Daoy (cell line): ENCODE measurements at regions not wholly inside any gene's neighbourhood (a gene's known extent, or its start where the extent isn't known, plus 50 kb on each side); places are given as distances from the start of the nearest gene placed in this dataset.
"Not testable (repeated sequence)": the region's sequence is repeated elsewhere in the genome, so short reads cannot be mapped to it uniquely, and the experiment has no call there.

Experiments used
- DNase-seq: peaks from one replicate; pipeline ENCODE4 v3.0.0-alpha.2; 2015; ENCODE audit warnings: low read depth

DNA sequence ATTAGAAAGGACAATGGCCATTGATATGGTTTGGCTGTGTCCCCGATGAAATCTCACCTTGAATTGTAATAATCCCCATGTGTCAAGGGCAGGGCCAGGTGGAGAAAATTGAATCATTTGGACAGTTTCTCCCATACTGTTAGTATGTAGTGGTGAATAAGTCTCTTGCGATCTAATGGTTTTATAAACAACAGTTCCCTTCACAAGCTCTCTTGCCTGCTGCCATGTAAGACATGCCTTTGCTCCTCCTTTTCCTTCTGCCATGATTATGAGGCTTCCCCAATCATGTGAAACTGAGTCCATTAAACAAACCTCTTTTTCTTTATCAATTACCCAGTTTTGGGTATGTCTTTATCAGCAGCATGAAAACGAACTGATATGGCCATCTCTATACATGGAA lies 302.7 kb downstream of the SFMBT2 start:
- no peak for DNase-seq

DNA sequence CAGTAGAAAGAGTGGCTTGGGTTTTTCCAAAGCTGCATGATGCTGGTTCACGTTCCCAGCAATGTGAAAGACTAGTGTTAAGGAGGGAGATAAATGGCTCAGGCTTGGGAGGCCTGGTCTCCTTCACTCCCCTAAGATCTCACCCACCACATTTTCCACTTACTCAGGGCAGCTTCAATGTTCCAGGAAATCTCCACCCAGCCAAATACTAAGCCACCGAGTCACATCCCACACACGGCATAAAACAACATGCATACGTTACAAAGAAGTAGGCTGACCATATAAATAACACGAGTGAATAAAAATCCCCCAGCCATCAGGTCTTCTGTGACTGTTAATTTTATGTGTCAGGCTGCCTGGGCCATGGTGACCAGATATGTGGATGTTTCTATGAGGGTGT lies 303.5 kb downstream of the SFMBT2 start:
- DNase-seq, result no peak

DNA sequence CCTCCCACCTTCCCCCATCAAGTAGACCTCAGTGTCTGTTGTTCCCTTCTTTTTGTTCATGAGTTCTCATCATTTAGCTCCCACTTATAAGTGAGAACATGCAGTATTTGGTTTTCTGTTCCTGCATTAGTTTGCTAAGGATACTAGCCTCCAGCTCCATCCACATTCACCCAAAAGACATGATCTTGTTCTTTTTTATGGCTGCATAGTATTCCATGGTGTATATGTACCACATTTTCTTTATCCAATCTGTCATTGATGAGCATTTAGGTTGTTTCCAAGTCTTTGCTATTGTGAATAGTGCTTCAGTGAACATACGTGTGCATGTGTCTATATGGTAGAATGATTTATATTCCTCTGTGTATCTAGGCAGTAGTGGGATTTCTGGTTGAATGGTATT lies 306.5 kb downstream of the SFMBT2 start:
- DNase-seq, result not testable (repeated sequence)

- peak; percentile 9 for DNase-seq
Measured at GRCh38 chr10:7102557-7103349, 308.1 kb downstream of the SFMBT2 start.

GRCh38 chr10:7102084-7102483 lies 308.8 kb downstream of the SFMBT2 start:
- no peak for DNase-seq

DNA sequence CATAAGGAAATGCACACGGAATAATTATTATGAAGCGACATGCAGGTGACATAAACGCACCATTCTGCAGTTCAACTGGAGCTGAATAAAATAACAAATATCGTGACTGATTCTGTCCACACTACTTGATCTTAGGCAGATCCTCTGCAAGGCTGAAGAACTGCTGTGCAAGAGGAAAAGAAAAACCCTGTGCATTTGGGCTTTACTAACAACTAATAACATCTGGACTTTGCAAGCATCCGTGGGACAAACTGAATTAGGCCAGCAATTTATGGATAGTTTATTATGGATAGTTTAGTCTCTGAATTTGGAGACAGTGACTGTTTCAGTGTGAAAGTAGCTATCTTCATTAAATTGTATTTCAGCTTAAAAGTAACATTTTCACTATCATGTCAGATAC lies 309.4 kb downstream of the SFMBT2 start:
- no peak for DNase-seq

GRCh38 chr10:7100032-7100702 lies 310.7 kb downstream of the SFMBT2 start:
- DNase-seq, result no peak

GRCh38 chr10:7098160-7098762 lies 312.6 kb downstream of the SFMBT2 start:
- no peak for DNase-seq

GRCh38 chr10:7094781-7095180 lies 316.1 kb downstream of the SFMBT2 start:
- no peak for DNase-seq

DNA sequence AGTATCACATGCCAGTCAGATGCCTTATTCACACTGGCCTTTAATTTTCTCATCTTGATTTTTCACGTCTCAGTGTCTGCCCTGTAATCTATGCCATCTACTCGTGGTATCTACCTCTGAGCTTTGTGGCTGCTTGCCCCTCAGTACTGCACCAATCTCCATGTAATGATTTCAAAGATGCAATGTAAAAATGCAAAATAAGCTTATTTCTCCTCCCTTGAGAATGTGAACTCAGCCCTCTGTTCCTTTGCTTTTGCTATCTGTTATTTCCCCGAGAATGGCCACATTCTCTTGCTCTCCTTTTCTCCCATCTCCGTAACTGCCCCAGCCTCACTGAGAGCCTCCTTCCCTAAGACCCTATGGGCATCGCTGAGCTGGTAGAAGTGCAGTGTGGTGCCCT lies 317.5 kb downstream of the SFMBT2 start:
- no peak for DNase-seq

GRCh38 chr10:7092603-7093002 lies 318.2 kb downstream of the SFMBT2 start:
- no peak for DNase-seq

GRCh38 chr10:7090529-7090928 lies 320.3 kb downstream of the SFMBT2 start:
- no peak for DNase-seq

DNA sequence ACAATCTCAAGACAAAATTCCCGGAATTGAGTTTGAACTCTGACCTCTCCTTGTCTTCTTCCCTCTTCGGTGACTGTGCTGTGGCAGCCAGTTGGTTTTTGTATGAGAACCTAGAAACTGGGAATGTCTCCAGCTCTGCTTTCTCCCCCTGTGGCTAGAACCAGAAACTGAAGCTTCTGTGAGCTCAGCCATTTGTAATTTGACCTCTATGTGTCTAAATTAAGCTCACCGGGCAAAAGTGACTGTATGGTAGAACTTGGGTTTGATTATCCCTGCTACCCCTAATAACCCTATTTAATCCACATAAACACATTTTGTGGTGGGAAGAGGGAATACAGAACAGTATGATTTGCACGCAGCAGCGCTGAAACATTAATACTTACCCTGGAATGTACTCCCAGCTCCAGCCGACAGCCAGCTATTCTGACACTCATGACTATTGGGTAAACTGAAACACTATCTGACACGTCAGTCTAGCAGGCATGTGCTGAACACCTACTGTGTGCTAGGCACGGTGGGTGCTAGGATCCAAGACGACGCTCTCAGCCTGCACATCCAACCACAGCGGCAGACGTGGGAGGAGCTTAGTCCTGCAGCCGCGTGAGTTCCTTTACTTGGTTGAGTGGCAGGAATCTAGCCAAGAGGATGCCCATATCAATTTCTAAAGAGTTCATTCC lies 324.8 kb downstream of the SFMBT2 start:
- peak; percentile 37 for DNase-seq

DNA sequence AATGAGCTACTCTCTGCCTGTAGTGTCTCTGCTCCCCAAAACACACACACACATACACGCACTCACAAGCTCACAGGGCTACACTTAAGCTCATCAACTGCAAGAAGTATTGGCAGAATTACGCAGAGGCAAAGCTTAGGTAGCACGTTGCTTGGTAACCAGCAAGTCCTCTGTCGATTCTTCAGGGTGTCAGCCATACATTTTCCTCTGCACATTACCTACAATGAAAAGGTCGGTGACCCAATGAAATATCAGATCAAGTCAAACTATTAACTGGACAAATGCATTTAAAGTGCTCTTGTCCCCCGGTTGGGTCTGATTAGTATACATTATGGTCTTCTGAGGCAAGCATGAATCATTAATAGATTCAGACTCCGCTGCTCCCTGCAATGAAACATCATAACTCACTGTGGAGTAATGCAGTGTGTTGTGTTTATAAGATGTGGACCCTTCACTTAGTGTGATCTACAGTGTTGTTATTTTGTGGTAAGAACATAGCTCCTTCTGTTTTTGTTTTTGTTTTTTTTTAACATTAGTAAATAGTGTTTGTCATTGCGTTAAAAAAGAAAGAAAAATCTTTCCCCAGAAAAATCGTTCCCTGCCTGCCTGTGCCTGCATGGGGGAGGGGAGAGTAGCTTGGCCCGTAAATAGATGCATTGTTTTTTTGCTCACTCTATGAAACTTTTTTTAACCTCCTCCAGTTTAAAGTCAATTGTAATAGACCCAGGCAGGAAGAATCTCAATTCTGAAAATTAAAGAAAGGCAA lies 325.5 kb downstream of the SFMBT2 start:
- peak; percentile 7 for DNase-seq

DNA sequence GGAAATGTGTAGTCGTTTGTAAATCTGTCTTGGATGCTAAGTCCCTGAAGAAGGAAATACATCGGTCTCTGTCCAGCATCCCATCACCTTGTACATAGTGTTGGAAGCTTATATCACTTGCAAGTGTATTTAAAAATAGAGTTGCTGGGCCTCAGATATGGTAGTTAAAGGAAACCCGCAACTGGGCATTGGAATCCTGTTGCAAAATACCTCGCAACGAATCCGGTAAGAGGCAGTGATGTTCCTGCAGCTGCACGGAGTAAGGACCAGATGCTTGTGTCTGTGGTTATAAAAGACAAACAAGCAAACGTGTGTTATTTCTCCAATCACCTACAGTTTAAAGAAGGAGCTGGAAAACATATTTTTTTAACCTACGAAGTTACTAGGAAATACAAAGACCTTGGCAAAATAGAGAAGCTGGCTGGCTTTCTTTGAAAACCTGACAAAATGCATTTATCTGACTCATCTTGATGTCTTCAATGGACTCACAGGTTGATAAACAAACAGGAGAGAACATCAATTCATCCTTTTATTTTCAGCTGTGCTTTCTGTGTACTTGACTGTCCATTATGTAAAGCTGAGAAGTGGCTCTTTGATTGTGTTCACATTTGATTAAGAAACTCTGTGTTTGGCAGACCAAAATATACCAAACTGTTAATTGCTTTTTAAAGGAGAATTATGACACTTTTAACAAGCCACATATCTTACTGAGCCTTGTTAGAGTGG lies 326.4 kb downstream of the SFMBT2 start:
- no peak for DNase-seq

- DNase-seq, result no peak
Measured at GRCh38 chr10:7082967-7083366, 327.9 kb downstream of the SFMBT2 start.

GRCh38 chr10:7077880-7078279 lies 333.0 kb downstream of the SFMBT2 start:
- DNase-seq, result no peak

GRCh38 chr10:7075851-7076250 lies 335.0 kb downstream of the SFMBT2 start:
- no peak for DNase-seq

DNA sequence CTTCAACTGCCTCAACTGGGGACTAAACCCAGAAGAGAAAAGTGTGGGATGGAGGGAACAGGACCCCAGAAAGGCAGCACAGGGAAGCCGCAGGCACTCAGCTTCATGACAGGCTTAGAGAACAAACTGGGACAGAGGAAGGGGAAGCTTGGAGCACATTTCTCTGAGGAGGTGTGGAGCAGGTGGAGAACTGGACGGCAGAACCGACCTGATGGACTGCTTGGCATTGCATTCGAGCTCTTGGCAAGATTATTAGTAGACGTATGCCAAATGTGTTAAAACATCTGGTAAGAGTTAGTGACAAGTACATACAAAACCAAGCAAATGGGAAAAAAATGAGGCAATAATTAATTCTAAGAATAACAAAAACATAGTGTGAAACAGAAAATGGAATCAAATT lies 335.7 kb downstream of the SFMBT2 start:
- no peak for DNase-seq

DNA sequence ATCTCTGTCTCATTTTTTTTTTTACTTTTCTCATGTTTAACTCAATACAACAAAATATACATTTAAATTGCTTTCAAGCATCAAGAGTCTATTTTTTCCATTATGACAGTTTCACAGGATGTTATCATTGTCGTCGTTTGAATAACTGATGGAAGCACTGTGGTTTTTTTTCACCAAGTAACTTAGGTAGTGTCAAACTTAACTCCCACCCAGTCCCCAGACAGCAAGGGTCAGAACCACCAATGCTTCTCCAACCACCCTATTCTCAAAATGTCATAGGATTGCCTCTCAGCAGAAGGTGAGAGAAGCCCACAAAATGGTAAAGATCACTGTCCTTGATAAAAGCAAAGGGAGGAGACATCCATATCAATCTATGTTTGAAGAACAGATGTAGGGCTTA lies 339.4 kb downstream of the SFMBT2 start:
- no peak for DNase-seq

DNA sequence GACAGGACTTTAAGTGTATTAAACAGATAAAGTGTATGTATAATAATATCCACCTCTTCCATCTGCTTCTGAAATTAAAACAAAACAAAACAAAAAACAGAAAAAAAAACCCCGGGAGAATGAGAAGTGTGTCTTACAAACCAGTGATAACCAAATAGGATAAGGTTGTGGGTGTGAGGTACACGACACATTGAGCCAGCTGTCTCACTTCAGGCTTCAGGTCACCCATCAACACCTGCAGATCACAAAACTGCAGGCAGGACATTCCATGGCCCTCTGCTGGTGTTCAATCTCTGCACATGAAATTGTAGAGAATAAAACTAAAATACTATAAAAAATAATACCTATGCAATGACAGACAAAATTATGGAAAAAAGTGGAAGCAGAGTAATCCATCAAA lies 339.9 kb downstream of the SFMBT2 start:
- no peak for DNase-seq
